Inferior parietal cortex (tissue), 1 donor: ENCODE measurements at regions not wholly inside any gene's neighbourhood (a gene's known extent, or its start where the extent isn't known, plus 50 kb on each side); places are given as distances from the start of the nearest gene placed in this dataset.

Source experiments
- DNase-seq: peaks from one replicate; pipeline ENCODE4 v3.0.0-alpha.2; 2016; ENCODE audit errors: extremely low spot score

GRCh38 chr21:34022627-34023335, 50.6 kb upstream of the MRPS6 start:
- DNase-seq: no peak

DNA sequence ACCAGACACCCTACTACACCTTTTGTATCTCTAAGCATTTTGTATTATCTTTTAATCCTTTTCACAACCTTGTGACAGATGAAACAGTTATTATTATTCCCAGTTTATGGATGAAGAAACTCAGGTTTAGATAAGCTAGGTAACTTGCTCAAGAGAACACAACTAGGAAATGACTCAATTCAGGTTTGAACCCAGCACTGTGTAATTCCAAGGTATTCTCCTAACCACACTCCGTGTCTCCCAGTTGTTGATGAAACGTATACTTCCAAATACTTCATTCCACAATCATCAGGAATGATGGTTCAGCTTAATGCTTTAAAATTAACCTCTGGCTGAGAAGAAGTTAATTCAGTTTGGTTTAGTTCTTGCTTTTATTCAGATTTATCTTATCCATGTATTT, 51.7 kb upstream of the MRPS6 start:
- DNase-seq: no peak

DNA sequence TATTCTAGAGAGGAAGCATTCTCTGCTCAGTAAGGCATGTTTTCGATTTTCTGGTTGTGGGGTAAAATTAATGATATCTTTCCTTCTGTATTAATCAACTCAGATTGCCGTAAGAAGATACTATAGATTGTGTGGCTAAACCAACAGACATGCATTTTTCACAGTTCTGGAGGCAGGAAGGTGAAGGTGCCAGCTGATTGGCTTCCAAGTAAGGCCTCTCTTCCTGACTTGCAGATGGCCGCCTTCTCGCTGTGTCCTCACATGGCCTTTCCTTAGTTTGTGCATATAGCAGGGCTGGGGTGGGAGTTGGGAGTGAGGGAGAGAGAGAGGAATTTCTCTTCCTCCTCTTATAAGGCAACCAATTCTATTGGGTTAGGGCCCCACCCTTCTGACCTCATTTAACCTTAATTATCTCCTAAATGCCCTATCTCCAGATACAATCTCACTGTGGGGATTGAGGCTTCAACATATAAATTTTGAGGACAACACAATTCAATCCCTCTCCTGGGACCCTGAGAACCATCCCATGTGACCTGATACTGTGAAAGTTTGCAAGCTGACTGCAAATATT, 52.3 kb upstream of the MRPS6 start:
- DNase-seq: no peak

DNA sequence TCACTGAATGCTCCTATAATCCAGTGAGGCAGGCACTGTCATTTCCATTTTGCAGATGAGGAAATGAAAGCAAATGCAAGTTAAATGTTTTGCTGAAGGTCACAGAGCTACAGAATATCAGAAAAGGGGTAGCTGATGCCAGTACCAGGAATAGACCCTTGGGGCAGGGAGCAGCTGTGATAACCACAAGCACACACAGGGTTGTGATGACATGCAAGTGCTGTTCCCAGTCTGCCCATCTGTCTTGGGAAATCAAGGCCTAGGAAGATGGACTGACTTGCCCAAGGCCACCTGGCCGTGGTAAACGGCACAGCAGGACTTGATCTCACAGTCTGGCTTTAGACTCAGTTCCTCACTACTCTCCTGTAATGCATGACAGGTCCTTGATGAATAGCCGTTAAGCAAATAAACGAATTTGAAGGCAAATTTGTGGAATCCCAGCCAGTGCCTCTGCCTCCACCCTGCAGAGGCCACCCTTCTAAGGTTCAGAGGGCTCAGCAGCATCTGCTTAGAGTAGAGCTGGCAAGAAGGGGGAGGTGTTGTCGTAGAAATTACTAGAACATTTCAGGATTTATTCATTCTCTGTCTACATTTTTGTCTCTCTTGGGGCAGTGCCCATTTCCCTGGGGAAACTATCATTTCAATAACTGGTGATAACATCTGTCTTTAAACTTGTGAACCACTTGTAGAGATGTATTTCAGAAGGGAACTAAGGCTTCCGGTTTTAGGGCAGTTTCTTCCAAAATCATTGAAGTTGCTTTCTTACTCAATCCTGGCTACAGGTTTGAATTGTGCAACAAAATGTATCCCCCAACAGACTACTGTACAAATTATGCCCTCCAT, 53.2 kb upstream of the MRPS6 start:
- DNase-seq: no peak

GRCh38 chr21:34019402-34019801, 54.0 kb upstream of the MRPS6 start:
- DNase-seq: no peak

- DNase-seq: no peak
These were observed 54.5 kb upstream of the MRPS6 start for GRCh38 chr21:34018910-34019309.

DNA sequence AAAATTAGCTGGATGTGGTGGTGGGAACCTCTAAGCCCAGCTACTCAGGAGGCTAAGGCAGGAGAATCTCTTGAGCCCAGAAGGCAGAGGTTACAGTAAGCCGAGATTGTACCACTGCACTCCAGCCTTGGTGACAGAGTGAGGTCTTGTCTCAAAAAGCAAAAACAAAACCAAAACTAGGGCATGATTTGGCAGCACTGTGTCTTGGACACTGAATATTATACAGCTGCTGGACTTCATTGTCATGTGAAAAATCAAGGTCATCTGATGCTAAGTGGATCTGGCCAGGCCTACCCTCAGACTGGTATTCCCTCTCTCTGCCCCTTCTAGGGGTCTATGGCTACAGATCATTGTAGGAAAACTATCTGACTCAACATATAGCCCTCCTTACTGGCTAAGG, 55.2 kb upstream of the MRPS6 start:
- DNase-seq: no peak

- DNase-seq: no peak
These were observed 56.1 kb upstream of the MRPS6 start for GRCh38 chr21:34017039-34017961.

- no peak for DNase-seq
These were observed 60.7 kb upstream of the MRPS6 start for GRCh38 chr21:34012640-34013039.

DNA sequence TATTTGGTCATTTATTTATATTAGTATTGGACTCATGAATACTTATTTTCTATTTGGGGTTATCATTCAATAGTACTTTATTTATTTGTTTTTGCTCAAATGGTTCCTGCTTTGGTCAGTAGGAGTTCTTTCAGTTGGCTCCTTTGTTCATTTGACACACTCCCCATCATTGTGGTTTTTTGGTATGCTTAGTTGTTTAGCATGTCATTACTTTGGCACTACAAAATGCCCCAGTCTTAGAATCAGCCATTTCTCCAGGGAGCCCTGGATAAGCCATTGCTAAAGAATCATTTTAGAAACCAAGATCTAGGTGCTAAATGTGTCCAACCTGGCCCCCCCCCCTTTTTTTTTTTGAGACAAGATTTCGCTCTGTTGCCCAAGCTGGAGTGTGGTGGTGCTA, 61.7 kb upstream of the MRPS6 start:
- DNase-seq: no peak

GRCh38 chr21:34009193-34009592, 64.2 kb upstream of the MRPS6 start:
- no peak for DNase-seq

DNA sequence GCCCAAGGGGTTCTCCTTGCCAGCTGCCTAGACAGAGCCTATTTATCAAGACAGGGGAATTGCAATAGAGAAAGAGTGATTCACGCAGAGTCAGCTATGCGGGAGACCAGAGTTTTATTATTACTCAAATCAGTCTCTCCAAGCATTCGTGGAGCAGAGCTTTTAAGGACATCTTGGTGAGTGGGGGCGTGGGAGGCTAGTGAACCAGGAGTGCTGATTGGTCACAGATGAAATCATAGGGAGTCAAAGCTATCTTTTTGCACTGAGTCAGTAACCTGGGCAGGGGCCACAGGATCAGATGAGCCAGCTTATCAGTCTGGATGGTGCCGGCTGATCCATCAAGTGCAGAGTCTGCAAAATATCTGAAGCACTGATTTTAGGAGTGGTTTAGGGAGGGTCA, 64.8 kb upstream of the MRPS6 start:
- no peak for DNase-seq

DNA sequence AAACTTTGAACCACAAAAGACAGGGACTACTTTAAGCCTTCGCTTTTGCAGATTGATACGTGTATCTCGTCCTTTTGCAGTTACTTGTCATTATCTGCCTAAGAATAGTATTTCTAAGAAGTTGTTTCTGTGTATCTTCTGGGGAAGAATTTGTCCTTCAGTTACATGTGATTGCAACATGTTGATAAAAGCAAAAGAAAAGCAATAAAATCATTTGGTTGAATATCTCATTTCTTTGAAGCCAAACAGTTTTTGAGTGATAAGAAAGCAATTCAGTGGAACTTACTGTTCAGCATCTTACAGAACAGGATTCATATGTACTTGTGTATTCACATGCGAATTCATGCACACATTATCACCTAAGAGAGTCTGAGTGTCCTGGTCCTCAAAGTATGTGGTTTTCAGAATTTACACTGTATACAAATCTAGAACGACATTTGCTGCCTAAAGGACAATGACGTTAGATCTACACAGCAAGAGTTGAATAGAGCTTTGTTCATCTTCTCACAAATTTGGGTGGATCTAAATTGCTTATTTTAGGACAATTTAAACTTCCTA, 66.7 kb upstream of the MRPS6 start:
- no peak for DNase-seq

DNA sequence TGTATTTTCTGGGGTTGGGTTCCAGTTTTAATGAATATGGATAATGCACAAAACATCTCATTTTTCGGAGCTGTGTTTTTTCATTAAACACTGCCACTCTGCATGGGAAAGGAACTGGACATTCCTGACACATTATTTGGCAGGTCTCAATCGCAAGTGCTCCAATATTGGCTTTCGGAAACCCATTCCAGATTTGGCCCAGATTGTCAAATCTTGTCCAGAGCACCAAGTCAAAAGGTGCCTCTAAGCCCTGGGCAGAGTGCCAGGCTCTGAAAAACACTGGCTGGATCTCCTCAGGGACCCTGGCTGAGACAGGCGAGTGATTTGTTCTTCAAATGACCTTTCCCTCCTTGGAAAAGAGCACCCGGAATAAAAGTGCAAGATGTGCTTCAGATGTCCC, 68.4 kb upstream of the MRPS6 start:
- DNase-seq: no peak

- DNase-seq: no peak
These were observed 69.1 kb upstream of the MRPS6 start for GRCh38 chr21:34004013-34004938.

GRCh38 chr21:34003428-34003827, 70.0 kb upstream of the MRPS6 start:
- DNase-seq: no peak

DNA sequence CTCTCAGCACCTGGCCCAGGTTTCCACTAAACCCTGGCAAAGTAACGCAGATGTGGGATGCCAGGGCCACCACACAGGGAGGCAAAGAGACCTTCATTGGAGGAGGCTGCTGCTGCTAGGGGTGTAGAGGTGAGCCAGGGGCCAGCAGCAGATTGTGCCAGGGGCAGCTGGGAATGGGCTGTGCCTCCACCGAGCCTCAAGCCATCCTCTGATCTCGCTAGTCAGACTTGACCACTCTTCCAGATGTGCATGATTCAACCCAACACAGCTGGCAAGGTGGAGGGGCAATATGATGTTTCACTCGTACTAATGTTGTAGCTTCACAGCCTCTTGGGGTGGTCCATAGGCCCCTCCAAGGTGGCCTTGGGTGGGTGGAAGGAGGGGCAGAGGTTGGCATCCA, 73.0 kb upstream of the MRPS6 start:
- DNase-seq: no peak

DNA sequence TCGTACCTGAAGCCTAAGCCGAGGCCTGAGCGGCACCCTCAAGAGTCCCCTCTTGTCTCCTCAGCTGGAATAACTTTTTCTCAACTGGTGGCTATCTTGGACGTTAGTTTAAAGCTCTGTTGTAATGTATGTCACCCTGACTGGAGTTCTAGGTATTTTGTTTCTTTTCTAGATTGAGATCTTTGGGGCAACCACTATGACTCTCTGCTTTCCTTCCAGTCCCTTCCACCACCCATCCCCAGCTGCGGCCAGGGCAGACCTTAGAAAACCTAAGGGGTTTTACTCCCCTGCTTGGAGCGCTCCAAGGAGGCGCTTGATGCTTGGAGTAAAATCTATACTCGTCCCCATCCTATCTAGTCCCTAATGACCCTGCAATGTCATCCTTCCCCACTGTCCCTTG, 74.6 kb upstream of the MRPS6 start:
- no peak for DNase-seq

DNA sequence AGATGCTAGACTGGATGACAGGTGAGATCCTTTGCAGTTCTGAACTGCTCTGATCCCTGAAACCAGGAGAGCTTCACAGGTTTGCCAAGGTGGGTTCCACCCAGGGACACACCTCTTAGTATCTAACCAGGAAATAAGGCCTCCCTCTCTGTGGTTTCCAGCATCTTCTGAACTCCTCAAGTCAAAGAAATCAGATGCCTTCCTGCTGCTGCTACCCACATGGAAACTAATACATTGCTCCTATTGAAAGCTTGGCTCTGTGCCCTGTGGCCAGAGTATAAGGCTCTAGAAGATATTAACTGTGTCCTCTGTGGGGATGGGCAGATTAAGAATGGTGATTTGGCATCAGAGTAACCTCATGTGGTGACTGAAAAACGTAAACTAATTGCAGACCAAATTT, 75.0 kb upstream of the MRPS6 start:
- DNase-seq: no peak

- DNase-seq: no peak
These were observed 75.9 kb upstream of the MRPS6 start for GRCh38 chr21:33997436-33997835.

GRCh38 chr21:33994373-33994772, 78.8 kb upstream of the ATP5PO start:
- no peak for DNase-seq
